Psoas muscle (tissue), 7 donors: ENCODE measurements at regions not wholly inside any gene's neighbourhood (a gene's known extent, or its start where the extent isn't known, plus 50 kb on each side); places are given as distances from the start of the nearest gene placed in this dataset.
A peak's percentile ranks its signal among the peaks of the same experiment; 100 is the strongest.
"Not testable (repeated sequence)": the region's sequence is repeated elsewhere in the genome, so short reads cannot be mapped to it uniquely, and the experiment has no call there.

ENCODE experiments used
- ATAC-seq, 4 donors: fragments of 200-7000 bp; cut with Tn5 transposase; one replicate each; pipeline ENCODE4 v1.9.1; 2020; ENCODE audit warnings: moderate library complexity in 3 of 4, mild to moderate bottlenecking in 2 of 4
- DNase-seq, 2 donors: peaks; one replicate each; pipeline ENCODE4 v3.0.0-alpha.2; 2020
- H3K27ac ChIP-seq: fragments of 200-600 bp; one replicate; pipeline ENCODE4 v1.8.0; 2022
- H3K27me3 ChIP-seq, 3 donors: fragments of 200-600 bp in 1 of 3; one replicate each; pipeline versions ENCODE4 v1.6.1 to v1.8.0; 2013 to 2022; ENCODE audit warnings: low read length in 2 of 3, mild to moderate bottlenecking in 2 of 3, moderate library complexity in 1 of 3; ENCODE audit not compliant: insufficient read depth in 3 of 3
- H3K36me3 ChIP-seq, 2 donors: fragments of 200-600 bp in 1 of 2; one replicate each; pipeline versions ENCODE4 v1.6.1 to v1.8.0; 2013 to 2022; ENCODE audit warnings: low read depth in 1 of 2, mild to moderate bottlenecking in 1 of 2, moderate library complexity in 1 of 2; ENCODE audit not compliant: insufficient read depth in 1 of 2
- H3K4me1 ChIP-seq: fragments of 200-600 bp; one replicate; pipeline ENCODE4 v1.8.0; 2022
- H3K4me3 ChIP-seq: fragments of 200-600 bp; one replicate; pipeline ENCODE4 v1.8.0; 2022; ENCODE audit warnings: mild to moderate bottlenecking
- H3K9me3 ChIP-seq: fragments of 200-600 bp; one replicate; pipeline ENCODE4 v1.8.0; 2022
- CTCF ChIP-seq: fragments of 200-600 bp; IDR thresholded peaks from one replicate; pipeline ENCODE4 v1.8.0; 2022; ENCODE audit warnings: antibody characterized with exemption
- WGBS, 3 donors: extraction: QIAGEN DNeasy Blood & Tissue Kit; methylation state at CpG; one replicate each; pipeline versions ENCODE4 v1.1.6 to v1.1.7; 2013; 5-methylcytosine and 5-hydroxymethylcytosine counted together
- intact Hi-C, 2 donors: fragments of 100-400 bp; cut with DNase I; formaldehyde crosslinking; loops; one replicate each; pipeline versions ENCODE4 v1.11.0 to v1.14.2; 2022
- donor health status: healthy with polysubstance abuse.
- donor health status: DM: no; HTN: no; CAD: no; lungs with moderate emphysema.
- donor health status: Bipolar disorder and iron deficiency.
- donor health status: healthy.
- donor health status: DM: yes; HTN: yes; CAD: no.
- donor health status: DM: no; HTN: no; CAD: no.
- donor health status: DM: yes; HTN: yes; CAD: no.

- TF ChIP-seq CTCF = no peak
- WGBS, 3 donors = 69 to 70% (median 70%) methylated on average over 20 of the region's 20 CpGs
- peaks cover 0 to 5% (median 0%) of the 10 kb centered on the region in 3 donors for H3K27me3 ChIP-seq
- H3K36me3 ChIP-seq = no peaks in the 10 kb centered on the region
- intact Hi-C loops = no loop called here
- no peaks in the 10 kb centered on the region for H3K4me1 ChIP-seq
- no peak for ATAC-seq
- H3K4me3 ChIP-seq = no peak overlapping the region
- no peak for DNase-seq
- no peaks in the 10 kb centered on the region for H3K9me3 ChIP-seq
- no peak overlapping the region for H3K27ac ChIP-seq
Observed at GRCh38 chr6:168844821-168845609, 404.0 kb downstream of the SMOC2 start.

DNA sequence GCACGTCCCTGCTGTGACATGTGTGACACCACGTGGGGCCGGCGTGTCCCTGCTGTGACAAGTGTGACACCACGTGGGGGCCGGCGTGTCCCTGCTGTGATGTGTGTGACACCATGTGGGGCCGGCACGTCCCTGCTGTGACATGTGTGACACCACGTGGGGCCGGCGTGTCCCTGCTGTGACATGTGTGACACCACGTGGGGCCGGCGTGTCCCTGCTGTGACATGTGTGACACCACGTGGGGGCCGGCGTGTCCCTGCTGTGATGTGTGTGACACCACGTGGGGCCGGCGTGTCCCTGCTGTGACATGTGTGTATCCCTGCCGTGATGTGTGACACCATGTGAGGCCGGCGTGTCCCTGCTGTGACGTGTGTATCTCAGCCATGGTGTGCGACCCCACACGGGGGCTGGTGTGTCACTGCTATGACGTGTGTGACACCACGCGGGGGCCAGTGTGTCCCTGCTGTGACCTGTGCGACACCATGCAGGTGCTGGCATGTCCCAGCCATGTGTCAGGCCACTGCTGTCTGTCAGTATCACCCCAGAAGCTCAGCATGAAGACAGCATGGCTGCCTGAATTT, 401.7 kb downstream of the SMOC2 start:
- H3K36me3 ChIP-seq, DNase-seq, H3K9me3 ChIP-seq, intact Hi-C loops, H3K4me3 ChIP-seq, ATAC-seq, H3K27me3 ChIP-seq, H3K27ac ChIP-seq, H3K4me1 ChIP-seq: not testable (repeated sequence)
- WGBS, 3 donors = 92 to 94% (median 92%) methylated on average over 30 to 31 of the region's 31 CpGs

GRCh38 chr6:168841609-168842278, 400.8 kb downstream of the SMOC2 start:
- no peaks in the 10 kb centered on the region for H3K36me3 ChIP-seq
- no peak for TF ChIP-seq CTCF
- no peak overlapping the region for H3K4me3 ChIP-seq
- intact Hi-C loops = no loop called here
- no peak for DNase-seq
- ATAC-seq = no peak
- H3K27me3 ChIP-seq = no peaks in the 10 kb centered on the region
- H3K9me3 ChIP-seq = no peaks in the 10 kb centered on the region
- no peak overlapping the region for H3K27ac ChIP-seq
- WGBS, 3 donors = 65 to 74% (median 73%) methylated on average over 15 of the region's 15 CpGs
- no peaks in the 10 kb centered on the region for H3K4me1 ChIP-seq

DNA sequence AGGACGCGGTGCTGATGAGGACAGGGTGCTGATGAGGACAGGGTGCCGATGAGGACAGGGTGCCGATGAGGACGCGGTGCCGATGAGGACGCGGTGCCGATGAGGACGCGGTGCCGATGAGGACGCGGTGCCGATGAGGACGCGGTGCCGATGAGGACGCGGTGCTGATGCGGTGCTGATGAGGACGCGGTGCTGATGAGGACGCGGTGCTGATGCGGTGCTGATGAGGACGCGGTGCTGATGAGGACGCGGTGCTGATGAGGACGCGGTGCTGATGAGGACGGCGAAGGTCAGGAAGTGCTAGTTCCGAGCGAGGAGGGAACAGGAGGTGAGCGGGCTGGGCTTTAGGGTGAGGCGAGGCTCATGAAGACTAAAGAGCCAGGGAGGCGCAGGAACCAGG, 399.9 kb downstream of the SMOC2 start:
- ATAC-seq, H3K27ac ChIP-seq, H3K9me3 ChIP-seq, H3K27me3 ChIP-seq, intact Hi-C loops, H3K36me3 ChIP-seq, H3K4me1 ChIP-seq, H3K4me3 ChIP-seq: not testable (repeated sequence)
- 78 to 80% (median 80%) methylated on average over 40 of the region's 40 CpGs for WGBS, 3 donors
- peak; percentile 67 to 80 for DNase-seq

DNA sequence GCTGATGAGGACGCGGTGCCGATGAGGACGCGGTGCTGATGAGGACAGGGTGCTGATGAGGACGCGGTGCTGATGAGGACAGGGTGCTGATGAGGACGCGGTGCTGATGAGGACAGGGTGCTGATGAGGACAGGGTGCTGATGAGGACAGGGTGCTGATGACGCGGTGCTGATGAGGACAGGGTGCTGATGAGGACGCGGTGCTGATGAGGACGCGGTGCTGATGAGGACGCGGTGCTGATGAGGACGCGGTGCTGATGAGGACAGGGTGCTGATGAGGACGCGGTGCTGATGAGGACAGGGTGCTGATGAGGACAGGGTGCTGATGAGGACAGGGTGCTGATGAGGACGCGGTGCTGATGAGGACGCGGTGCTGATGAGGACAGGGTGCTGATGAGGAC, 399.3 kb downstream of the SMOC2 start:
- ATAC-seq, H3K27ac ChIP-seq, intact Hi-C loops, H3K4me3 ChIP-seq, DNase-seq, H3K4me1 ChIP-seq, H3K27me3 ChIP-seq, H3K9me3 ChIP-seq, H3K36me3 ChIP-seq: not testable (repeated sequence)
- 87 to 91% (median 89%) methylated on average over 19 to 21 of the region's 25 CpGs for WGBS, 3 donors

GRCh38 chr6:168838037-168838399, 397.0 kb downstream of the SMOC2 start:
- WGBS, 3 donors = 54 to 68% (median 68%) methylated on average over 15 of the region's 15 CpGs
- Histone ChIP-seq H3K9me3 (no peaks in the 10 kb centered on the region), H3K27me3 (peaks cover 0 to 7% (median 0%) of the 10 kb centered on the region in 3 donors), H3K36me3 (no peaks in the 10 kb centered on the region), H3K4me1 (no peaks in the 10 kb centered on the region), H3K4me3 (no peak overlapping the region), H3K27ac (no peak overlapping the region)
- intact Hi-C loops = no loop called here
- TF ChIP-seq CTCF = no peak
- ATAC-seq = no peak
- no peak for DNase-seq
